Activated CD8-positive, alpha-beta T cell treated with anti-CD3 and anti-CD28 coated beads for 36 hours (primary cell): ENCODE measurements at regions not wholly inside any gene's neighbourhood (a gene's known extent, or its start where the extent isn't known, plus 50 kb on each side); places are given as distances from the start of the nearest gene placed in this dataset.
"Not testable (repeated sequence)": the region's sequence is repeated elsewhere in the genome, so short reads cannot be mapped to it uniquely, and the experiment has no call there.

Experiments used
- ATAC-seq: fragments of 200-7000 bp; cut with Tn5 transposase; one replicate; pipeline ENCODE4 v1.10.0; 2021; ENCODE audit warnings: mild to moderate bottlenecking, moderate library complexity
- CTCF ChIA-PET: fragments of 350-600 bp; sonication (Branson Sonifier 250); formaldehyde crosslinking; loops from one replicate; lab custom pipeline; 2021; ENCODE audit warnings: antibody characterized with exemption; lab: Charles Lee
- POLR2A ChIA-PET: fragments of 350-600 bp; sonication (Branson Sonifier 250); formaldehyde crosslinking; loops from one replicate; lab custom pipeline; 2021; ENCODE audit warnings: antibody characterized with exemption; lab: Charles Lee
- DNase-seq: peaks from one replicate; pipeline ENCODE4 v3.0.0-alpha.2; 2020
- H3K27ac Mint-ChIP-seq: one replicate; pipeline ENCODE4 v1.8.0; 2021; ENCODE audit warnings: mild to moderate bottlenecking, mixed read lengths
- H3K27me3 Mint-ChIP-seq: one replicate; pipeline ENCODE4 v1.8.0; 2021; ENCODE audit warnings: mixed read lengths
- H3K36me3 Mint-ChIP-seq: one replicate; pipeline ENCODE4 v1.8.0; 2021; ENCODE audit warnings: low read depth, mixed read lengths
- H3K4me1 Mint-ChIP-seq: one replicate; pipeline ENCODE4 v1.8.0; 2021; ENCODE audit warnings: low read depth, mixed read lengths
- H3K4me3 Mint-ChIP-seq: one replicate; pipeline ENCODE4 v1.8.0; 2021; ENCODE audit warnings: mild to moderate bottlenecking, moderate library complexity, mixed read lengths
- H3K9me3 Mint-ChIP-seq: one replicate; pipeline ENCODE4 v1.8.0; 2021; ENCODE audit warnings: mixed read lengths
- intact Hi-C: fragments of 100-400 bp; cut with micrococcal nuclease; formaldehyde crosslinking; loops from one replicate; pipeline ENCODE4 v1.10.0; 2022
- TF ChIP-seq, protein P1 (sequence below): fragments of 200-600 bp; IDR thresholded peaks from one replicate; pipeline ENCODE4 v1.8.0; 2022; ENCODE audit warnings: antibody characterized with exemption, mild to moderate bottlenecking

DNA sequence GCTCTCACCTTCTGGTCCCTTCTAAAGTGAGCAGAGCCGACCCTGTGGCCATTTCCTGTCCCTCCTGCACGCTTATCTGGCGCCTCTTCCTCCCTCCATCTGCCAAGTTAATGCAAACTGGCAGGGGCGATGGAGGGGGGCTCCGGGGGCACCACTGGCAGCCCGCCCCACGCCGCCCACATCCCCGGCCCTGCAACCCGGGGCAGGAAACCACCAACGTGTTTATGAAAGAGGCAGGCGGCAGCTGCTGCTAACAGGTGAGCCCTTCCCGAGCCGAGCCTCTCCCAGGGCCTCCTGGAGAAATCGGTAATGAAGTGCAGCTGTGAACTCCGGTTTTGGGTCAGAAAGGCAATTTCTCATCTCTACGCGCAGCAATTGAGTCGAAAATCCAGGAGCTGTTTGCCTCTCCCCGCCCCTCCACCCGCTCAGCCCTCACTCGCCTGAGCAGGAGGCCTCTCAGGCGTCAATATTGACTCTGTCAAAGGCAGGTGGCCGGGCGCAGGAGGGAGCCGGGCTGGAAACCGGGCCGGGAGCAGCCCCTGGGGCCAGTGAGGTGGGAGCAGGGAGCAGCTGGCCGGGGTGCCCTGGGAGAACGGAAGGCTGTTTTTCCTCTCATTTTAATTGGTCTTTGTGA is 164.4 kb upstream of the GSE1 start:
- TF ChIP-seq, protein P1, sequence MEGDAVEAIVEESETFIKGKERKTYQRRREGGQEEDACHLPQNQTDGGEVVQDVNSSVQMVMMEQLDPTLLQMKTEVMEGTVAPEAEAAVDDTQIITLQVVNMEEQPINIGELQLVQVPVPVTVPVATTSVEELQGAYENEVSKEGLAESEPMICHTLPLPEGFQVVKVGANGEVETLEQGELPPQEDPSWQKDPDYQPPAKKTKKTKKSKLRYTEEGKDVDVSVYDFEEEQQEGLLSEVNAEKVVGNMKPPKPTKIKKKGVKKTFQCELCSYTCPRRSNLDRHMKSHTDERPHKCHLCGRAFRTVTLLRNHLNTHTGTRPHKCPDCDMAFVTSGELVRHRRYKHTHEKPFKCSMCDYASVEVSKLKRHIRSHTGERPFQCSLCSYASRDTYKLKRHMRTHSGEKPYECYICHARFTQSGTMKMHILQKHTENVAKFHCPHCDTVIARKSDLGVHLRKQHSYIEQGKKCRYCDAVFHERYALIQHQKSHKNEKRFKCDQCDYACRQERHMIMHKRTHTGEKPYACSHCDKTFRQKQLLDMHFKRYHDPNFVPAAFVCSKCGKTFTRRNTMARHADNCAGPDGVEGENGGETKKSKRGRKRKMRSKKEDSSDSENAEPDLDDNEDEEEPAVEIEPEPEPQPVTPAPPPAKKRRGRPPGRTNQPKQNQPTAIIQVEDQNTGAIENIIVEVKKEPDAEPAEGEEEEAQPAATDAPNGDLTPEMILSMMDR = no peak
- peaks cover 50% of the 10 kb centered on the region for H3K4me1 Mint-ChIP-seq
- ATAC-seq = peak; percentile 47
- intact Hi-C loops = no loop called here
- no peaks in the 10 kb centered on the region for H3K36me3 Mint-ChIP-seq
- H3K4me3 Mint-ChIP-seq = no peak overlapping the region
- ChIA-PET CTCF (interaction anchor here (0.7 to 5.0 kb wide), 8 partner anchors 14 to 167 kb away, joined by 3 to 33 read pairs (median 4); no protein-coding TSS in a partner anchor), POLR2A (interaction anchor here (1.2 to 1.4 kb wide), 3 partner anchors 27 to 161 kb away, joined by 3 read pairs; no protein-coding TSS in a partner anchor)
- H3K9me3 Mint-ChIP-seq = no peaks in the 10 kb centered on the region
- H3K27ac Mint-ChIP-seq = no peak overlapping the region
- peak; percentile 57 for DNase-seq
- no peaks in the 10 kb centered on the region for H3K27me3 Mint-ChIP-seq

DNA sequence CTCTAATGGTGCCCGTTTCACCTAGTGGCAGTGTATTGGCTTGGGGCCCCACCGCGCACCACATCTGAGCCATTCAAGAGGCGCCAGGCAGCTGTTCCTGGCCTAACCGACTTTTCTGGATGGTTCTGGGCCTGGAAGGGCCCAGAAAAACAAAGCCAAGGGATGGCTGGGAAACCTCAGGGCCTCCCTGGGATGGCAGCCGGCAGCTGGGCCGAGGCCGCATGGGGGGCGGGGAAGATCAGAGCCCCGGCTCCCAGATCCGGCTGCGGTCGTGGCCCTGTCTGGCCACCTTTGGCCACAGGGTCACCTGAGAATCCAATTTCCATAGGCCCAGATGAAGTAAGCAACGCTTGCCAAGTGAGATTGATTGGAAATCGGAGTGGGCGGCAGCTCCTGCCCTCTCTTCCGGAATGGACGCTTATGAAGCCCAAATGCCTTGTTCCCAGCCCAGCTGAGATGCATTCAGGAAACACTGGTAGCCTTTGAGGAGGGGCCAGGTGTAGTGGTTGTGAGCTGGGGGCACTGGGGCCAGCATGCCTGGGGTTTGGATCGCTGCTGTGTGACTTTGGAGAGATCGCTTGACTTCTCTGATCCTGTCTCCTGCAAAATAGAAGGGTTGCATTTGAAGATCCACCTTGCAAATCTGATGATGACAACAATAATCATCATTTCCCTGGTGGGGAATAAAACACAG is 163.8 kb upstream of the GSE1 start:
- H3K27ac Mint-ChIP-seq = no peak overlapping the region
- POLR2A ChIA-PET = interaction anchor here (1.3 to 1.4 kb wide), 2 partner anchors 28 to 143 kb away, joined by 3 read pairs; no protein-coding TSS in a partner anchor
- no peak for DNase-seq
- H3K9me3 Mint-ChIP-seq = no peaks in the 10 kb centered on the region
- no peaks in the 10 kb centered on the region for H3K27me3 Mint-ChIP-seq
- ATAC-seq = peak; percentile 20
- TF ChIP-seq, protein P1 = no peak
- H3K4me3 Mint-ChIP-seq = no peak overlapping the region
- intact Hi-C loops = no loop called here
- peaks cover 50% of the 10 kb centered on the region for H3K4me1 Mint-ChIP-seq
- H3K36me3 Mint-ChIP-seq = no peaks in the 10 kb centered on the region
- CTCF ChIA-PET = interaction anchor here (0.7 to 5.0 kb wide), 7 partner anchors 13 to 166 kb away, joined by 3 to 33 read pairs (median 5); no protein-coding TSS in a partner anchor

DNA sequence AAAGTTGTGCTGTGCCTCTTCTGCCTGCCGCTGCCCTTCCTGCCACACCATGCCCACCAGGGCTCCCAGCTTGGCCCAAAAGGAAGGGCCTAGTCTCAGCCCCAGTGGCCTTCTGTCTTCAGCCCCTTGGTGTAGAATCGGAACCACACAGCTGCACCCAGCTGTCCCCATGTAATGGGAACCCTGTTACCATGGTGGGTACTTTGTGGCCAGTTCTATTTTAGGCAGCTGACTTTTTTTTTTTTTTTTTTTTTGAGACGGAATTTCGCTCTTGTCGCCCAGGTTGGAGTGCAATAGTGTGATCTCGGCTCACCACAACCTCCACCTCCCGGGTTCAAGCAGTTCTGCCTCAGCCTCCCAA is 163.3 kb upstream of the GSE1 start:
- POLR2A ChIA-PET = interaction anchor here (1.3 to 1.4 kb wide), 2 partner anchors 28 to 143 kb away, joined by 3 read pairs; no protein-coding TSS in a partner anchor
- CTCF ChIA-PET = interaction anchor here (1.2 to 5.0 kb wide), 2 partner anchors 30 to 160 kb away, joined by 4 to 33 read pairs; no protein-coding TSS in a partner anchor
- TF ChIP-seq, protein P1 = no peak
- Mint-ChIP-seq H3K4me1 (peaks cover 50% of the 10 kb centered on the region), H3K27me3 (no peaks in the 10 kb centered on the region), H3K4me3 (no peak overlapping the region), H3K36me3 (no peaks in the 10 kb centered on the region), H3K9me3 (no peaks in the 10 kb centered on the region), H3K27ac (no peak overlapping the region)
- DNase-seq (no peak), ATAC-seq (no peak)
- intact Hi-C loops = no loop called here

DNA sequence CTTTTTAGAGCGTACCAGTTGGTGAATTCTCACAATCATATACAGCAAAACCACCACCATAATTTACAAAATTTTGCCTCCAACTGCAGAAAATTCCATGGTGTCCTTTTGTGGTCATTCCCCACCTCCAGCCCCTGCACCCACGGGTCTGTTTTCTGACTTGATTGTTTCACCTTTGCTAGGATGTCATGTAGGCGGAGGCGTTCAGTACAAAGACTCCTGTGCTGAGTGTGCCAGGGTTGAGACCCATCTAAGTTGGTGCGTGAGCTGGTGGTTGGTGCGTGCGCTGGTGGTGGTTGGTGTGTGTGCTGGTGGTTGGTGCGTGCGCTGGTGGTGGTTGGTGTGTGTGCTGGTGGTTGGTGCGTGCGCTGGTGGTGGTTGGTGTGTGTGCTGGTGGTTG is 162.0 kb upstream of the GSE1 start:
- ATAC-seq, H3K4me3 Mint-ChIP-seq, H3K9me3 Mint-ChIP-seq, POLR2A ChIA-PET, intact Hi-C loops, H3K36me3 Mint-ChIP-seq, H3K27me3 Mint-ChIP-seq: not testable (repeated sequence)
- H3K27ac Mint-ChIP-seq = peak overlapping the region; percentile 39
- peaks cover 44% of the 10 kb centered on the region for H3K4me1 Mint-ChIP-seq
- DNase-seq = peak; percentile 18
- CTCF ChIA-PET = interaction anchor here (0.9 to 1.7 kb wide), 2 partner anchors 11 to 165 kb away, joined by 3 to 7 read pairs; no protein-coding TSS in a partner anchor

DNA sequence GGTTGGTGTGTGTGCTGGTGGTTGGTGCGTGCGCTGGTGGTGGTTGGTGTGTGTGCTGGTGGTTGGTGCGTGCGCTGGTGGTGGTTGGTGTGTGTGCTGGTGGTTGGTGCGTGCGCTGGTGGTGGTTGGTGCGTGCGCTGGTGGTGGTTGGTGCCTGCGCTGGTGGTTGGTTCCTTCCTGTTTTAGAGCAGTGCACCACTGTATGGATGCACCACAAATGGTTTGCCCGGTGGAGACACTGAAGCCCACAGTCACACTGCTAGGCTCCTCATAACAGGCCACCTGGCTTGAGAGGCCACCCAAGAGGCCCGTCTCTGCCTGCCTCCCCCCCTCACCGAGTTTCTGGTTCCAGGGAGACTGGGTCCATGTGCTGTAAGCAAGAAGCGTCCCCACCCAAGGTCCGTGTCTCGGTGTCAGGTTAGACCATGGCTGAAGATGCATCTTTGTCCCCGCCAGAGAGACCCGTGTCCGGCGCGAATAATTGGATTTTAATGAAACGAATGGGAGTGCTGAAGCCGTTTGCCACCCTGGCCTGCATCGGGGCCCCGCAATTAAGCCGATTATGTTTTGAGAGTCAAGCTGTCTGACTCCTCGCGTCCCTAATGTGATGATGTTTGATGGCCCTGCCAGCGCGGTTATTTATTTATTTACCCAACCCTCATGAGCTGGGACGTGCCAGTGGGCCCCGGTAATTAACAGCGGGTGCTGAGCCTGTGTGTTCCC is 161.3 kb upstream of the GSE1 start:
- ATAC-seq = no peak
- H3K27ac Mint-ChIP-seq = no peak overlapping the region
- H3K4me3 Mint-ChIP-seq = no peak overlapping the region
- ChIA-PET CTCF (interaction anchor here (0.9 to 1.7 kb wide), 2 partner anchors 10 to 164 kb away, joined by 3 to 7 read pairs; no protein-coding TSS in a partner anchor), POLR2A (no interaction called here)
- no peaks in the 10 kb centered on the region for H3K36me3 Mint-ChIP-seq
- no peaks in the 10 kb centered on the region for H3K9me3 Mint-ChIP-seq
- intact Hi-C loops = no loop called here
- no peak for DNase-seq
- TF ChIP-seq, protein P1 = no peak
- no peaks in the 10 kb centered on the region for H3K27me3 Mint-ChIP-seq
- H3K4me1 Mint-ChIP-seq = peaks cover 40% of the 10 kb centered on the region
